Endothelial cell of umbilical vein (primary cell): ENCODE measurements at regions not wholly inside any gene's neighbourhood (a gene's known extent, or its start where the extent isn't known, plus 50 kb on each side); places are given as distances from the start of the nearest gene placed in this dataset.

Source experiments
- EZH2 ChIP-seq: IDR thresholded peaks from 2 replicates; pipeline ENCODE4 v1.6.1; 2012; ENCODE audit warnings: borderline replicate concordance, low read depth, mild to moderate bottlenecking, moderate library complexity, low read length, inconsistent platforms; ENCODE audit not compliant: severe bottlenecking
- FOS ChIP-seq: IDR thresholded peaks from 2 replicates; pipeline ENCODE4 v1.6.1; 2011; ENCODE audit warnings: mild to moderate bottlenecking, low read length, moderate library complexity, borderline replicate concordance; ENCODE audit not compliant: insufficient read depth
- JUN ChIP-seq: IDR thresholded peaks from 2 replicates; pipeline ENCODE4 v1.6.1; 2011; ENCODE audit warnings: borderline replicate concordance, low read depth; ENCODE audit not compliant: insufficient read length, insufficient read depth
- MYC ChIP-seq: IDR thresholded peaks from one replicate; pipeline ENCODE4 v1.6.1; 2011; ENCODE audit warnings: mild to moderate bottlenecking, low read depth, low read length
- POLR2A ChIP-seq: IDR thresholded peaks from 2 replicates; pipeline ENCODE4 v1.6.1; 2012; ENCODE audit warnings: low read depth, mild to moderate bottlenecking, control low read depth, low read length
- POLR2AphosphoS5 ChIP-seq: IDR thresholded peaks from 2 replicates; pipeline ENCODE4 v1.6.1; 2012; ENCODE audit warnings: low read depth, mild to moderate bottlenecking, control low read depth, low read length, moderate library complexity; ENCODE audit not compliant: insufficient read depth
- TF ChIP-seq, protein P1 (sequence below), 2 donors: IDR thresholded peaks; 1 replicate in 1 of 2; 2 replicates in 1 of 2; pipeline ENCODE4 v1.5.1; 2011; ENCODE audit warnings: low read length in 2 of 2, mild to moderate bottlenecking in 2 of 2, moderate library complexity in 2 of 2, control low read depth in 1 of 2, inconsistent platforms in 1 of 2, low read depth in 1 of 2; ENCODE audit not compliant: insufficient read depth in 1 of 2; ENCODE audit errors: extremely low read depth in 1 of 2

DNA sequence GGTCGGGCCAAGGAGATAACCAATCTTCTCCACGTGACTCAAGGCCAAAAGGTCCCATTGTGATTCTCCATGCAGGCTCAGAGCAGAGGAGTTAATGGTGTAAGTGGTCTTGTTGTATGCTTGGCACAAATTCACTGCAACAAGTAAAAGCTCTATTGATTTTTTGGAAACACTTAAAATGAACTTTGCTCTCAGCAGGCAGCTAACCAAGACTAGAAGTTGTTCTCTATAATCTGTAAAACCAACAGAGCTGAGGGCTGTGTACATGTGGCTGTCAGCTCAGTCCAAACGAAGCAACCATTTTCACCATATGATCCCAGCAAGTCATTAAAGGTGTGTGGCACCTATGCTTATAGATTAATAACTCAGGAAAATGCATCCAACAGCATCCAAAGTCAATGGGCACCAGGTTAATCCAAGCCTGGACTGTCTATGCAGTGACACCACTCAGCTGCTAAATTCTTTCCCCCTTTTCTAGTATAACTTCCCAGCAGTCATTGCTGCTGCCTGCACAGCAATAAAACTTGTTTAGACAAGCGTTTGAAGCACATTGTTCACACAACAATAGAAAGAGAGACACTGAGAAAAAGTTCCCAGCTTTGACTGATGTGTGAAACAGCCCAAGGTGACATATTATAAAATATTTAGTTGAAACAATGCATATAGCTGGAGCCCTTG, 603.8 kb upstream of the ADAMTS9 start:
- TF ChIP-seq, protein P1, sequence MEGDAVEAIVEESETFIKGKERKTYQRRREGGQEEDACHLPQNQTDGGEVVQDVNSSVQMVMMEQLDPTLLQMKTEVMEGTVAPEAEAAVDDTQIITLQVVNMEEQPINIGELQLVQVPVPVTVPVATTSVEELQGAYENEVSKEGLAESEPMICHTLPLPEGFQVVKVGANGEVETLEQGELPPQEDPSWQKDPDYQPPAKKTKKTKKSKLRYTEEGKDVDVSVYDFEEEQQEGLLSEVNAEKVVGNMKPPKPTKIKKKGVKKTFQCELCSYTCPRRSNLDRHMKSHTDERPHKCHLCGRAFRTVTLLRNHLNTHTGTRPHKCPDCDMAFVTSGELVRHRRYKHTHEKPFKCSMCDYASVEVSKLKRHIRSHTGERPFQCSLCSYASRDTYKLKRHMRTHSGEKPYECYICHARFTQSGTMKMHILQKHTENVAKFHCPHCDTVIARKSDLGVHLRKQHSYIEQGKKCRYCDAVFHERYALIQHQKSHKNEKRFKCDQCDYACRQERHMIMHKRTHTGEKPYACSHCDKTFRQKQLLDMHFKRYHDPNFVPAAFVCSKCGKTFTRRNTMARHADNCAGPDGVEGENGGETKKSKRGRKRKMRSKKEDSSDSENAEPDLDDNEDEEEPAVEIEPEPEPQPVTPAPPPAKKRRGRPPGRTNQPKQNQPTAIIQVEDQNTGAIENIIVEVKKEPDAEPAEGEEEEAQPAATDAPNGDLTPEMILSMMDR (IDR thresholded peaks at IDR 0.05; ENCODE audit: extremely low read depth in 1 of 2, insufficient read depth in 1 of 2, low read depth in 1 of 2, low read length in 2 of 2): no peak
- TF ChIP-seq MYC (no peak), POLR2AphosphoS5 (no peak), JUN (no peak), POLR2A (no peak), FOS (no peak), EZH2 (no peak)
